ENCODE measurements at regions not wholly inside any gene's neighbourhood (a gene's known extent, or its start where the extent isn't known, plus 50 kb on each side); places are given as distances from the start of the nearest gene placed in this dataset.

DNA sequence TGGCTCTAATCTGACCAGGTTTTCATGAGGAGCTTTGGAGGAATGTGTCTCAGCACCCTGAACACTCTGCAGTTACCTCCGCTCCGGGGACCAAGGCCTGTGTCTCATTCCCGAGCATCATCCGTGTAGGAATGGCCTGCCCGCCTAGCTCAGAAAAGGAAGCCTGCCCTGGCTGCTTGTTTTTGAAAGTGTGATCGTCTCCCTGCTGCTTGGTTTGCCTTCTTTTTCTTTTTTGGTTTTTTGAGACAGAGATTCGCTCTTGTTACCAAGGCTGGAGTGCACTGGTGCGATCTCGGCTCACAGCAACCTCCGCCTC is 73.3 kb downstream of the CRLF2 start:
- no peak for TF ChIP-seq ERF (CRISPR knock-in tag; IDR thresholded peaks at IDR 0.05)
- TF ChIP-seq FOXK2 (conservative IDR thresholded peaks at IDR 0.05 in 1 of 2, IDR thresholded peaks at IDR 0.05 in 1 of 2; ENCODE audit: low read depth in 2 of 2), result no peak
- no peak for TF ChIP-seq ZSCAN29 (IDR thresholded peaks at IDR 0.05)
- TF ChIP-seq TCF7L2 (IDR thresholded peaks at IDR 0.05; ENCODE audit: low read depth, low read length), result no peak
- TF ChIP-seq, protein P1, sequence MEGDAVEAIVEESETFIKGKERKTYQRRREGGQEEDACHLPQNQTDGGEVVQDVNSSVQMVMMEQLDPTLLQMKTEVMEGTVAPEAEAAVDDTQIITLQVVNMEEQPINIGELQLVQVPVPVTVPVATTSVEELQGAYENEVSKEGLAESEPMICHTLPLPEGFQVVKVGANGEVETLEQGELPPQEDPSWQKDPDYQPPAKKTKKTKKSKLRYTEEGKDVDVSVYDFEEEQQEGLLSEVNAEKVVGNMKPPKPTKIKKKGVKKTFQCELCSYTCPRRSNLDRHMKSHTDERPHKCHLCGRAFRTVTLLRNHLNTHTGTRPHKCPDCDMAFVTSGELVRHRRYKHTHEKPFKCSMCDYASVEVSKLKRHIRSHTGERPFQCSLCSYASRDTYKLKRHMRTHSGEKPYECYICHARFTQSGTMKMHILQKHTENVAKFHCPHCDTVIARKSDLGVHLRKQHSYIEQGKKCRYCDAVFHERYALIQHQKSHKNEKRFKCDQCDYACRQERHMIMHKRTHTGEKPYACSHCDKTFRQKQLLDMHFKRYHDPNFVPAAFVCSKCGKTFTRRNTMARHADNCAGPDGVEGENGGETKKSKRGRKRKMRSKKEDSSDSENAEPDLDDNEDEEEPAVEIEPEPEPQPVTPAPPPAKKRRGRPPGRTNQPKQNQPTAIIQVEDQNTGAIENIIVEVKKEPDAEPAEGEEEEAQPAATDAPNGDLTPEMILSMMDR (IDR thresholded peaks at IDR 0.05 in 2 of 3, conservative IDR thresholded peaks at IDR 0.05 in 1 of 3; ENCODE audit: insufficient read depth in 2 of 3, low read depth in 1 of 3, low read length in 3 of 3), result no peak
- TF ChIP-seq MBD2 (IDR thresholded peaks at IDR 0.05; ENCODE audit: borderline replicate concordance, low read depth), result no peak
- no peak for TF ChIP-seq EZH2 (IDR thresholded peaks at IDR 0.05; ENCODE audit: borderline replicate concordance, low read depth, low read length)
- TF ChIP-seq ZHX1 (conservative IDR thresholded peaks at IDR 0.05; ENCODE audit: low read length), result no peak
- TF ChIP-seq POLR2A (conservative IDR thresholded peaks at IDR 0.05), result no peak
- no peak for TF ChIP-seq BHLHE40 (IDR thresholded peaks at IDR 0.05; ENCODE audit: low read length)
- TF ChIP-seq MAZ (CRISPR knock-in tag; conservative IDR thresholded peaks at IDR 0.05 in 1 of 2, IDR thresholded peaks at IDR 0.05 in 1 of 2), result no peak
- no peak for TF ChIP-seq RBM17 (IDR thresholded peaks at IDR 0.05; ENCODE audit: borderline replicate concordance, low read depth, low read length)
